Heart right ventricle (tissue), 16 donors: ENCODE measurements at regions not wholly inside any gene's neighbourhood (a gene's known extent, or its start where the extent isn't known, plus 50 kb on each side); places are given as distances from the start of the nearest gene placed in this dataset.

Experiments used
- ATAC-seq, 8 donors: fragments of 200-7000 bp; cut with Tn5 transposase; one replicate each; pipeline ENCODE4 v1.9.1; 2020; ENCODE audit warnings: mild to moderate bottlenecking in 8 of 8, moderate library complexity in 8 of 8, moderate number of reproducible peaks in 1 of 8
- DNase-seq, 2 donors: peaks; one replicate each; pipeline ENCODE4 v3.0.0-alpha.2; 2020
- H3K27ac ChIP-seq, 10 donors: fragments of 200-600 bp; sonication (generic) in 2 of 10; one replicate each; pipeline versions ENCODE4 v1.5.0 to v1.8.0; 2020 to 2022; ENCODE audit warnings: mild to moderate bottlenecking in 3 of 10
- H3K27me3 ChIP-seq, 7 donors: fragments of 200-600 bp; one replicate each; pipeline ENCODE4 v1.8.0; 2021 to 2022; ENCODE audit warnings: mild to moderate bottlenecking in 2 of 7
- H3K36me3 ChIP-seq, 9 donors: fragments of 200-600 bp; sonication (generic) in 1 of 9; one replicate each; pipeline versions ENCODE4 v1.5.0 to v1.8.0; 2020 to 2022; ENCODE audit warnings: mild to moderate bottlenecking in 2 of 9
- H3K4me1 ChIP-seq, 9 donors: fragments of 200-600 bp; sonication (generic) in 1 of 9; one replicate each; pipeline versions ENCODE4 v1.5.0 to v1.8.0; 2020 to 2022; ENCODE audit warnings: mild to moderate bottlenecking in 4 of 9
- H3K4me3 ChIP-seq, 10 donors: fragments of 200-600 bp; sonication (generic) in 2 of 10; one replicate each; pipeline versions ENCODE4 v1.5.0 to v1.8.0; 2020 to 2022; ENCODE audit warnings: mild to moderate bottlenecking in 7 of 10, moderate library complexity in 2 of 10
- H3K9me3 ChIP-seq, 11 donors: fragments of 200-600 bp in 10 of 11; sonication (generic) in 2 of 11; one replicate each; pipeline versions ENCODE4 v1.5.0 to v1.8.0; 2013 to 2022; ENCODE audit warnings: mild to moderate bottlenecking in 2 of 11, control low read depth in 1 of 11, moderate library complexity in 1 of 11
- WGBS, 2 donors: extraction: QIAGEN DNeasy Blood & Tissue Kit; methylation state at CpG; one replicate each; pipeline ENCODE4 v1.1.7; 2013; ENCODE audit warnings: inconsistent platforms in 1 of 2; 5-methylcytosine and 5-hydroxymethylcytosine counted together
- intact Hi-C, 10 donors: fragments of 100-400 bp; cut with DNase I; formaldehyde crosslinking; loops; one replicate each; pipeline versions ENCODE4 v1.11.1 to v1.14.2; 2022
- TF ChIP-seq, protein P1 (sequence below), 9 donors: fragments of 200-600 bp; sonication (generic) in 2 of 9; IDR thresholded peaks; one replicate each; pipeline versions ENCODE4 v1.5.0 to v1.8.0; 2021 to 2022; ENCODE audit warnings: antibody characterized with exemption in 9 of 9, mild to moderate bottlenecking in 5 of 9, moderate library complexity in 1 of 9
- donor health status: Arrhythmogenic right ventricular cardiomyopathy.
- donor health status: ischemic (EF 13 %, LVEDD 7.1; RV severe dilation, severe dysfunction).
- donor health status: healthy with polysubstance abuse.
- donor health status: DM: no; HTN: yes; CAD: no.
- donor health status: DM: no; HTN: no; CAD: no.
- donor health status: ischemic (EF 25% LVEDD 6.9; RV normal size, moderate dysfunction).
- donor health status: ischemic (EF 25% LVEDD 5.7; RV mildly dilated, moderate dysfunction).
- donor health status: healthy.
- donor health status: DM: yes; HTN: yes; CAD: no.
- donor health status: Ischemic cardiomyopathy.
- donor health status: ischemic (EF 35%, LVEDD 5.7; RV mildly dilated, moderate dysfunction).
- donor health status: nonischemic (EF 11% LVEDD 7.7; RV severe dilation, severe dysfunction).
- donor health status: DM: yes; HTN: yes; CAD: no.
- donor health status: PGD.
- donor health status: ischemic (EF 29% LVEDD 5.4; RV normal size, mild dysfunction).
- donor health status: nonischemic (EF 23%, LVEDD 6.1; RV moderate dilation, normal function).

DNA sequence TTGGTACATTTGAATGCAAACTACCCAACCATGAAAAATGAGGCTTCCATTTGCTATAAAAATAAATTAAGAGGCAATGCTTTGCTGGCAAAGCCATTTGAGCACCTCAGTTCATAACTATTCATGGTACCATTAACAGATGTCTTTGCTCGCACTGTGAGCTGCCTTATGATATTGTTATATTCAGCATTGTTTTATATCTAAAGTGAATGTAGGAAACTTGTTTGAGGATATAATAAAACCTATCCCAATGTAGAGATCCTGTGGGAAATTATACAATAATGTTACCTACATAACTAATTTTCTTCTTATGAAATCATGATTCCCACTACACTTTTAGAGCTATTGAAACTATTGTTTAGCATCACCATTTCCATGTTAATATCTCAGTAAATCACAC lies 125.2 kb upstream of the TRAM1L1 start:
- no peak overlapping the region for H3K27ac ChIP-seq
- H3K27me3 ChIP-seq = no peaks in the 10 kb centered on the region
- TF ChIP-seq, protein P1, sequence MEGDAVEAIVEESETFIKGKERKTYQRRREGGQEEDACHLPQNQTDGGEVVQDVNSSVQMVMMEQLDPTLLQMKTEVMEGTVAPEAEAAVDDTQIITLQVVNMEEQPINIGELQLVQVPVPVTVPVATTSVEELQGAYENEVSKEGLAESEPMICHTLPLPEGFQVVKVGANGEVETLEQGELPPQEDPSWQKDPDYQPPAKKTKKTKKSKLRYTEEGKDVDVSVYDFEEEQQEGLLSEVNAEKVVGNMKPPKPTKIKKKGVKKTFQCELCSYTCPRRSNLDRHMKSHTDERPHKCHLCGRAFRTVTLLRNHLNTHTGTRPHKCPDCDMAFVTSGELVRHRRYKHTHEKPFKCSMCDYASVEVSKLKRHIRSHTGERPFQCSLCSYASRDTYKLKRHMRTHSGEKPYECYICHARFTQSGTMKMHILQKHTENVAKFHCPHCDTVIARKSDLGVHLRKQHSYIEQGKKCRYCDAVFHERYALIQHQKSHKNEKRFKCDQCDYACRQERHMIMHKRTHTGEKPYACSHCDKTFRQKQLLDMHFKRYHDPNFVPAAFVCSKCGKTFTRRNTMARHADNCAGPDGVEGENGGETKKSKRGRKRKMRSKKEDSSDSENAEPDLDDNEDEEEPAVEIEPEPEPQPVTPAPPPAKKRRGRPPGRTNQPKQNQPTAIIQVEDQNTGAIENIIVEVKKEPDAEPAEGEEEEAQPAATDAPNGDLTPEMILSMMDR (IDR thresholded peaks at IDR 0.05) = no peak
- intact Hi-C loops = no loop called here
- H3K4me3 ChIP-seq = no peak overlapping the region
- ATAC-seq (no peak), DNase-seq (no peak)
- no peaks in the 10 kb centered on the region for H3K36me3 ChIP-seq
- no peaks in the 10 kb centered on the region for H3K4me1 ChIP-seq
- WGBS, 2 donors = 94 to 98% methylated on average over 1 of the region's 1 CpG
- H3K9me3 ChIP-seq = no peaks in the 10 kb centered on the region

- H3K27ac ChIP-seq = no peak overlapping the region
- no peak overlapping the region for H3K4me3 ChIP-seq
- no peak for DNase-seq
- peaks cover 0 to 7% (median 0%) of the 10 kb centered on the region in 11 donors for H3K9me3 ChIP-seq
- H3K4me1 ChIP-seq = no peaks in the 10 kb centered on the region
- no peaks in the 10 kb centered on the region for H3K27me3 ChIP-seq
- TF ChIP-seq, protein P1 (IDR thresholded peaks at IDR 0.05) = no peak
- intact Hi-C loops = no loop called here
- WGBS, 2 donors = 62 to 66% methylated on average over 5 of the region's 5 CpGs
- no peak for ATAC-seq
- H3K36me3 ChIP-seq = no peaks in the 10 kb centered on the region
Measured at GRCh38 chr4:117224256-117224655, 138.9 kb upstream of the TRAM1L1 start.

DNA sequence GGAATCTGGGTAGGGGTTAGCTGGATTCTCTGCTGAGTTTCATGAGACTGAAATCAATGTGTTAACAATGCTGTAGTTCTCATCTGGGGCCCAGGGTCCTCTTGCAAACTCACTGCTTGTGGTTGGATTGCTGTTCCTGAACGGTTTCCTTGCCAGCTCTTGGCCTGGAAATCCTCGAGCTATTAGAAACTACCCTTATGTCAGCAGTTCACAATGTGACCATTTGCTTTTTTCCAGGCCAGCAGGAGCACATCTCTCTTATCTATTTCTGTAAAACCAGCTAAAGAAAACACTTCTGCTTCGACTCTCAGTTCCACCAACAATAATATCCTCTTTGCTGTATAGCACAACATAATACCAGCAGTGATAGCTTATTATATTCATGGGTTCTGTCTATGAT lies 140.1 kb upstream of the TRAM1L1 start:
- no peak for ATAC-seq
- 3 to 10% methylated on average over 3 of the region's 3 CpGs for WGBS, 2 donors
- TF ChIP-seq, protein P1 (IDR thresholded peaks at IDR 0.05) = no peak
- Histone ChIP-seq H3K4me1 (no peaks in the 10 kb centered on the region), H3K9me3 (peaks cover 0 to 5% (median 0%) of the 10 kb centered on the region in 11 donors), H3K36me3 (no peaks in the 10 kb centered on the region), H3K4me3 (no peak overlapping the region), H3K27ac (no peak overlapping the region), H3K27me3 (no peaks in the 10 kb centered on the region)
- no peak for DNase-seq
- intact Hi-C loops = no loop called here

DNA sequence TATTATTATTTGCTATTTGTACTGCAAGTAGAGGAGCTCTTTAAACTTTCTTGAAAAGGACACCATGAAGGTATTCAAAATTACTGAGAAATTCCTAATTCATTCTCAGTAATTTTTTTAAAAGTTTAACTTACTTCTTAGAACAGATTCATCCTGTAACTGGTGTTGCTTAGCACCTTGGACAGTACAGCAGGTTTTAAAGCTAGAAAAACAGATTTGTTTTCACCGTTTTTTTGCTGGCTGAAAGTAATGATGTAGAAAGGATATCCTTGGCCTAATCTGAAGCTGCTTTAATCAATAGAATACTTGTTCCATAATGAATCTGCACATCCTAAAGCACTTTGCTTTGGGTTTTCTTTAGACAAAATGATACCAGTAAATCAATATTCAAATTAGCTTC lies 142.5 kb upstream of the TRAM1L1 start:
- Histone ChIP-seq H3K27ac (no peak overlapping the region), H3K9me3 (no peaks in the 10 kb centered on the region), H3K36me3 (no peaks in the 10 kb centered on the region), H3K4me3 (no peak overlapping the region), H3K4me1 (no peaks in the 10 kb centered on the region), H3K27me3 (no peaks in the 10 kb centered on the region)
- 54 to 56% methylated on average over 1 of the region's 1 CpG for WGBS, 2 donors
- ATAC-seq (no peak), DNase-seq (no peak)
- TF ChIP-seq, protein P1 (IDR thresholded peaks at IDR 0.05) = no peak
- intact Hi-C loops = no loop called here

GRCh38 chr4:117239434-117239833 lies 154.1 kb upstream of the TRAM1L1 start:
- Histone ChIP-seq H3K4me1 (no peaks in the 10 kb centered on the region), H3K27me3 (no peaks in the 10 kb centered on the region), H3K9me3 (peaks cover 0 to 3% (median 0%) of the 10 kb centered on the region in 11 donors), H3K36me3 (no peaks in the 10 kb centered on the region), H3K27ac (no peak overlapping the region), H3K4me3 (no peak overlapping the region)
- intact Hi-C loops = no loop called here
- ATAC-seq (no peak), DNase-seq (no peak)
- TF ChIP-seq, protein P1 (IDR thresholded peaks at IDR 0.05) = no peak
- 73 to 95% methylated on average over 6 of the region's 6 CpGs for WGBS, 2 donors
